T-helper 1 cell treated with Interleukin-12 subunit alpha and Interleukin-12 subunit beta and Interleukin-4 antibody, amounts not matched to agents 30 μg/mL and 1 μg/mL, for 36 hours (primary cell): ENCODE measurements at regions not wholly inside any gene's neighbourhood (a gene's known extent, or its start where the extent isn't known, plus 50 kb on each side); places are given as distances from the start of the nearest gene placed in this dataset.
"Not testable (repeated sequence)": the region's sequence is repeated elsewhere in the genome, so short reads cannot be mapped to it uniquely, and the experiment has no call there.

Experiments used
- H3K27ac Mint-ChIP-seq: one replicate; pipeline ENCODE4 v1.8.0; 2021; ENCODE audit warnings: mild to moderate bottlenecking, mixed read lengths
- H3K27me3 Mint-ChIP-seq: one replicate; pipeline ENCODE4 v1.8.0; 2021; ENCODE audit warnings: low read depth, mixed read lengths
- H3K36me3 Mint-ChIP-seq: one replicate; pipeline ENCODE4 v1.8.0; 2021; ENCODE audit warnings: low read depth, mixed read lengths
- H3K4me1 Mint-ChIP-seq: one replicate; pipeline ENCODE4 v1.8.0; 2021; ENCODE audit warnings: low read depth, mixed read lengths
- H3K4me3 Mint-ChIP-seq: one replicate; pipeline ENCODE4 v1.8.0; 2021; ENCODE audit warnings: mild to moderate bottlenecking, moderate library complexity, mixed read lengths
- H3K9me3 Mint-ChIP-seq: one replicate; pipeline ENCODE4 v1.8.0; 2021; ENCODE audit warnings: mixed read lengths

DNA sequence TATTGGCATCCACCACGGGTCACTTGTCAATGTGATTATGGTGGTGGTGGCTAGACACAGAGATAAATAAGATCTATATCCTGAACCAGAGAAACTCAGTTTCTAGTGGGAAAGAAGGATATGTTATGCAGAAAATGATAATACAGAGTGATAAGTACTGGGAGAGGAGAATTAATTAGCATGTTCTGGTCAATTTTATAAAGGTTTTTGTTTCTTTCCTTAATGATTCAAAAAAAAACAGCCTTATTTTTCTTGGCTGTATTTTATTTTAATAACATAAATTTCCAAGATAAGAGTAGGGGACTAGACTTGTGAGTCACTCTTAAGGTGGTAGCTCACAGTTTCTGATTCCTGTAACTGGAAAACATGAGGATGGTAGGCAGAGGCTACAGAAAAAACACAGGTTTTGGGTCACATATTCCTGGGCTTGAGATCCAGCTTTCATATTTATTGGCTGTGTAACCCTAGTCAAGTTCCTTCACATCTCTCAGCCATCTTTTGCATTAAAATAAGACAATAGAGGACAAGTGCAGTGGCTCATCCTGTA is 350.3 kb upstream of the RPS23 start:
- Mint-ChIP-seq H3K4me1 (no peaks in the 10 kb centered on the region), H3K9me3 (peaks cover 5% of the 10 kb centered on the region), H3K27ac (no peak overlapping the region), H3K36me3 (no peaks in the 10 kb centered on the region), H3K27me3 (no peaks in the 10 kb centered on the region), H3K4me3 (no peak overlapping the region)

DNA sequence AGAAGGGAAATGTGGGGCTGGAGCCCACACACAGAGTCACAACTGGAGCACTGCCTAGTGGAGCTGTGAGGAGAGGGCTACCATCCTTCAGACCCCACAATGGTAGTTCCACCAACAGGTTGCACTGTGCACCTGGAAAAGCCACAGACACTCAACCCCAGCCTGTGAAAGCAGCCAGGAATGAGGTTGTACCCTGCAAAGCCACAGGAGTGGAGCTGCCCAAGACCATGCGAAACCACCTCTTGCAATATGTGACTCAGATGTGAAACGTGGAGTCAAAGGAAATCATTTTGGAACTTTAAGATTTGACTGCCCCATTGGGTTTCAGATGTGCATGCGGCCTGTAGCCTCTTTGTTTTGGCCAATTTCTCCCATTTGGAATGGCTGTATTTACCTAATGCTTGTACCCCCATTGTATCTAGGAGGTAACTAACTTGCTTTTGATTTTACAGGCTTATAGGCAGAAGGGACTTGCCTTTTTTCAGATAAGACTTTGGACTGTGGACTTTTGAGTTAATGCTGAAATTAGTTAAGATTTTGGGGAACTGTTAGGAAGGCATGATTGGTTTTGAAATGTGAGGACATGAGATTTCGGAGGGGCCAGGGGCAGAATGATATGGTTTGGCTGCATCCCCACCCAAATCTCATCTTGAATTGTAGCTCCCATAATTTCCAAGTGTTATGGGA is 348.9 kb upstream of the RPS23 start:
- not testable (repeated sequence) for H3K9me3 Mint-ChIP-seq, H3K4me1 Mint-ChIP-seq, H3K36me3 Mint-ChIP-seq, H3K27me3 Mint-ChIP-seq, H3K4me3 Mint-ChIP-seq
- H3K27ac Mint-ChIP-seq, result peak overlapping the region; percentile 12

DNA sequence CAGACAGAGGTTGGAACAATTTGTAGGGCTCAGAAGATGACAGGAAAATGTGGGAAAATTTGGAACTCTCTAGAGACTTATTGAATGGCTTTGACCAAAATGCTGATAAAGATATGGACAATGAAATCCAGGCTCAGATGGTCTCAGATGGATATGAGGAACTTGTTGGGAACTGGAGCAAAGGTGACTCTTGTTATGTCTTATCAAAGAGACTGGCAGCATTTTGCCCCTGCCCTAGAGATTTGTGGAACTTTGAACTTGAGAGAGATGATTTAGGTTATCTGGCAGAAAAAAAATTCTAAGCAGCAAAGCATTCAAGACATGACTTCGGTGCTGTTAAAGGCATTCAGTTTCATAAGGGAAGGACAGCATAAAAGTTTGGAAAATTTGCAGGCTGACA is 347.9 kb upstream of the RPS23 start:
- H3K9me3 Mint-ChIP-seq, H3K27me3 Mint-ChIP-seq, H3K4me3 Mint-ChIP-seq, H3K36me3 Mint-ChIP-seq, H3K4me1 Mint-ChIP-seq, H3K27ac Mint-ChIP-seq: not testable (repeated sequence)

DNA sequence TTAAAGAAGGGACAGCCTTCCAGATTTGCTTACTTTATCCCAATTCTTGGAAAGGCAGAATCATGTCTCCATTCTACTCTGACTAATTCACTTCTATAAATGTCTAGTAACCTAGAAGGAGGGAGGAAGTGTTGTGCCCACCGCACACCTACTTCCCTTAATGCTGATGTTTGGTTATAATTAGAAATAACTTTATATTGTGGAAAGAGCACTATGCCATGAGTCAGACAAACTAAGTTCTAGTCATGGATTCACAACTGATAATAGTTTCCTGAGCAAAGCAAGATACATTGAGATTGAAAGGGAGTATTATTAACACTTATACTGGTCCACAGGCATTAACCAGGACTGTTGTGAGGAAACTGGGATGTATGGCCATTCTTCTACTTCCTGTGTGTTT is 345.9 kb upstream of the RPS23 start:
- H3K4me3 Mint-ChIP-seq, result no peak overlapping the region
- peaks cover 5% of the 10 kb centered on the region for H3K9me3 Mint-ChIP-seq
- H3K27ac Mint-ChIP-seq, result no peak overlapping the region
- H3K4me1 Mint-ChIP-seq, result peaks cover 10% of the 10 kb centered on the region
- peaks cover 4% of the 10 kb centered on the region for H3K27me3 Mint-ChIP-seq
- H3K36me3 Mint-ChIP-seq, result peaks cover under 1% of the 10 kb centered on the region

DNA sequence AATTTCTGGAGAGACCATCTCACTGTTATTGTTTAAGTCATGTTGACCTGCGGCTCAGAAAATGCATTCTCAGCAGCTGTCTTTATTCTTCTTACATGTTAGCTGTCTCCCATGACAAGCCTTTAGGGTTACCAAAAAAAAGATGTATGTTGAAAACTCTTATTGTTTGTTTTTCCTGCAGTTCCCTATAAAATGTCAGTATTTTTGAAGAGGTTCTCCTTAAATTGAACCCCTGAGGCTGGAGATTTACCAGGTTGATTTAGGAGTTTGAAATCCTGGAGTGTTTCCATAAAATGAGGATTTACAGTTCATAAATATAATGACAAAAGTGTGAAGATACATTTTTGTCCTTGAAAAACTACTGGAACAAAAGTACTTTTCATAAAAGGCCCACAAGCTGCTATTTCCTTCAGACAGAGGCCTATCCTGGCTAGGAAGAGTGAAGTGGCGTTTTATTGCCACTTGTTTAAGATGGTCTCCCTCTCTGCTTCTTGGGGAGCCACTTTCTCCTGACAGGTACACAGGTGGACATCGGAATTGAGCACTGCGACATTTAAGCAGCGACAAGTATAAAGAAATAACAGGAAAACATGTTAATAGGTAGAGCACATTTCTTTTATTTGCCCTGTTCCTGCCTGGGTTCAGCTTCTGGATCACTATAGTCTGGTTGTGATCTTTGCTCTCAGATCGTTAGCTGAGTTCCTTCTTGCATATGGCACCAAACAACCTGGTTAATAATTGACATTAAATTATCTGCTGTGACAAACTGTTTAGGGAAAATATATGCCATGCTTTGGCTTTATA is 344.8 kb upstream of the RPS23 start:
- Mint-ChIP-seq H3K9me3 (peaks cover 9% of the 10 kb centered on the region), H3K4me3 (no peak overlapping the region), H3K4me1 (peaks cover 10% of the 10 kb centered on the region), H3K27me3 (peaks cover 4% of the 10 kb centered on the region), H3K27ac (no peak overlapping the region), H3K36me3 (peaks cover 4% of the 10 kb centered on the region)

DNA sequence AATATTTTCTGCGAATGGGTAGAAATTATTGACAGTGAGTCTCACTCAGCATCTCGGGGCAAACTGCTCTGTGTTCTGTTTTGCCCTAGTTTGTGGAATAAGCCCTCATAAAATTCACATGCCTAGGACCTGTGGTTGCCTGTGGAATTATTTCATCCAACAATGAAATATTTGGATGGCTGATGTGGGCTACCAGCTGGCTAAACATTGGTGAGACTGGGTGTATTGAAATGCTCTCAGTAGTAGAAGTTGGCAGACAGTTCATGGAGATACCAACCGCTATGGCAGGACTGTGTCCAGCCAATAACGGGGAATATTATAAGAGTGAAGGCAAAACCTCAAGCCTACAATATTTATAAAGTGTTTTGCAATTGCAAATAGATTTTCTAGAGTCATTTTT is 344.1 kb upstream of the RPS23 start:
- H3K4me3 Mint-ChIP-seq, result no peak overlapping the region

DNA sequence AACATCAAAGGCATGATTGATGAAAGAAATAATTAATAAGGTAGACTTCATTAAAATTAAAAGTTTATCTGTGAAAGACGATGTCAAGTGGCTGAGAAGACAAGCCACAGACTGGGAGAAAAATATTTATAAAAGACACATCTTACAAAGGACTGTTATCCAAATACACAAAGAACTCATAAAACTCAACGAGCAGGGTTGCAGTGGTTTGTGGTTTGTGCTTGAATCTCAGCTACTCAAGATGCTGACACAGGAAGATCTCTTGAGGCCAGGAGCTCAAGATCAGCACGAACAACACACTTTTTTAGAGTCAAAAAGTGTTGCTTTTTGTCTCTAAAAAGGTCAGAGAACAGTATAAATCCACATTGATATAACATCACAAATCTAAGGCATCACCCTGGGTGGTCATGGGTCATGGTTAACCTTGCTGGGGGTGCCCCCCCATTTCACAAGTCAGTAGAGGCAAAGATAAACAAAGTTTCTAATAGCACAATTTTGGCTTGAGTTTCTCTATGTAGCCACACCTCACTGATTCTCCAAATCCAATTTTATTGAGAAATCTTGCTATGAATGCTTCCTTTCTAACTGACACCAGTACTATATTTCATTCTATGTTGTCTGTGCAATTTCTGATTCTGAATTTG is 342.9 kb upstream of the RPS23 start:
- H3K27ac Mint-ChIP-seq, result peak overlapping the region; percentile 71
- H3K9me3 Mint-ChIP-seq, result peaks cover 7% of the 10 kb centered on the region
- H3K4me1 Mint-ChIP-seq, result peaks cover 10% of the 10 kb centered on the region
- H3K4me3 Mint-ChIP-seq, result peak overlapping the region; percentile 43
- peaks cover 4% of the 10 kb centered on the region for H3K27me3 Mint-ChIP-seq
- H3K36me3 Mint-ChIP-seq, result peaks cover 4% of the 10 kb centered on the region

More for the DNA sequence above, 344.1 kb upstream of the RPS23 start:
- Mint-ChIP-seq H3K27me3 (peaks cover 4% of the 10 kb centered on the region), H3K4me1 (peaks cover 10% of the 10 kb centered on the region), H3K27ac (no peak overlapping the region), H3K36me3 (peaks cover 4% of the 10 kb centered on the region), H3K9me3 (peaks cover 9% of the 10 kb centered on the region)

DNA sequence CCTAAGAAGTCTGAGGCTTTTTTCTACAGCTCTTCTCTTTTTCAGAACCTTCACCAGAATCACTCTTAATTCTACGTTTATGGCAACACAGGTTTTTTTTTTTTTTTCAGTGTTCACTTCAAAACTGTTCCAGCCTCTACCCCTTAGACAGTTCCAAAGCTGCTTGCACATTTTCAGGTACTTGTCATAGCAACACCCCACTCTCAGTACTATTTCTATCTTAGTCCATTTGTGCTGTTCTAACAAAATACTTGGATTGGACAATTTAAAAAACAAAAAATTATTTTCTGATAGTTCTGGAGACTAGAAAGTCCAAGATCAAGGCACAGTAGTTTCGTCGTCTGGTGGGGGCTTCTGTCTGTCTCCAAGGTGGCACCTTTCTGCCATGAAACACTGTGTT is 340.9 kb upstream of the RPS23 start:
- Mint-ChIP-seq H3K36me3 (peaks cover 4% of the 10 kb centered on the region), H3K27me3 (peaks cover 4% of the 10 kb centered on the region), H3K27ac (no peak overlapping the region)

DNA sequence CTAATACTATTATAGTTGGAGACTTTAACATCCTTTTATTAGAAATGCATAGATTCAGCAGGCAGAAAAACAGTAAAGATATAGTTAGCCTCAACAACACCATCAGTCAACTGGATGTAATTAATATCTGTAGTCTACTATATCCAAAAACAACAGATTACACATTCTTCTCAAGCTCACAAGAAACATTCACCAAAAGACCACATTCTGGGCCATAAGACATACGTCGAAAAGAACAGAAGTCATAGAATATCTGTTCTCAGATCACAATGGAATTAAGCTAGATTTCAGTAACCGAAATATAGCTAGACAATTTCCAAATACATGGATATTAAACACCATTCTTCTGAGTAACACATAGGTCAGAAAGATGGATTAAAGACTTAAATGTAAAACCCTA is 336.6 kb upstream of the RPS23 start:
- Mint-ChIP-seq H3K27ac (no peak overlapping the region), H3K4me1 (no peaks in the 10 kb centered on the region), H3K9me3 (peaks cover 19% of the 10 kb centered on the region)

More for the DNA sequence above, 340.9 kb upstream of the RPS23 start:
- Mint-ChIP-seq H3K4me1 (peaks cover 10% of the 10 kb centered on the region), H3K9me3 (peaks cover 10% of the 10 kb centered on the region), H3K4me3 (no peak overlapping the region)

DNA sequence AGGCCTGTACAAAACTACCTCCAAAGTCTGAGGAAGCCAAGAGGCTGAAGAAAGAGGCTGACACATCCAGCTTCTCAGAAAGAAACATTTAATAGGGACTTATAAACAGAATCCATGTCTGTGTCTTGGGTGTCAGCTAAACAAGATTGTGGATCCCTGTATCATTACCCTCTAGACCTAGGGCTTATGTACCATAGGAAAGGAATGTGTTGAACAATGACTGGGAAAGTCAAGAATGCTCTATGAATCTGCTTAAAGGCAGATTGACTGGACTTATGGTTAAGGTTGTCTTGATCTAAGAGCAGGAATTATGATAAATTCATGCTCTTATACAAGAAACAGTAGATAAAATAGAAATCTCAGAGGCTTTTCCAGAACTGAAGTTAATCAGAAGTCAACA is 335.7 kb upstream of the RPS23 start:
- no peak overlapping the region for H3K4me3 Mint-ChIP-seq
- H3K27me3 Mint-ChIP-seq, result no peaks in the 10 kb centered on the region
- peaks cover 2% of the 10 kb centered on the region for H3K36me3 Mint-ChIP-seq
- no peaks in the 10 kb centered on the region for H3K4me1 Mint-ChIP-seq
- no peak overlapping the region for H3K27ac Mint-ChIP-seq
- H3K9me3 Mint-ChIP-seq, result peaks cover 18% of the 10 kb centered on the region

More for the DNA sequence above, 336.6 kb upstream of the RPS23 start:
- peaks cover 4% of the 10 kb centered on the region for H3K36me3 Mint-ChIP-seq
- peaks cover 4% of the 10 kb centered on the region for H3K27me3 Mint-ChIP-seq
- H3K4me3 Mint-ChIP-seq, result no peak overlapping the region

DNA sequence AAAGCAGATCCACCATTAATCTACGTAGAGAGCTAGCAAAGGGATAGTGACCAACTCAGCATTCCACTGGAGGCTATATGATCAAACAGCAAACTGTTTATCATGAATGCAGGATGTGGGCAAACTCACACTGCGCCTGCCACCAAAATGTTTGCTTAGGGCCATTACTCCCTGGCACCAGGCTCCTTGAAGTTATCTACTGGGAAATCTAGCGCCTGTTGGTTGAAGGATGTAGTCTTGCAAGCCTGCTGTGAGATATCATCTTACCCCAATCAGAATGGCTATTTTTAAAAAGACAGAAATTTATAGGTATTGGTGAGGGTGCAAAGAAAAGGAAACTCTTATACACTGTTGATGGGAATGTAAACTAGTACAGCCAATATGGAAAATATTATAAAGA is 332.5 kb upstream of the RPS23 start:
- Mint-ChIP-seq H3K4me1 (peaks cover 5% of the 10 kb centered on the region), H3K36me3 (no peaks in the 10 kb centered on the region), H3K27me3 (peaks cover 12% of the 10 kb centered on the region), H3K4me3 (no peak overlapping the region), H3K27ac (no peak overlapping the region), H3K9me3 (peaks cover 15% of the 10 kb centered on the region)

DNA sequence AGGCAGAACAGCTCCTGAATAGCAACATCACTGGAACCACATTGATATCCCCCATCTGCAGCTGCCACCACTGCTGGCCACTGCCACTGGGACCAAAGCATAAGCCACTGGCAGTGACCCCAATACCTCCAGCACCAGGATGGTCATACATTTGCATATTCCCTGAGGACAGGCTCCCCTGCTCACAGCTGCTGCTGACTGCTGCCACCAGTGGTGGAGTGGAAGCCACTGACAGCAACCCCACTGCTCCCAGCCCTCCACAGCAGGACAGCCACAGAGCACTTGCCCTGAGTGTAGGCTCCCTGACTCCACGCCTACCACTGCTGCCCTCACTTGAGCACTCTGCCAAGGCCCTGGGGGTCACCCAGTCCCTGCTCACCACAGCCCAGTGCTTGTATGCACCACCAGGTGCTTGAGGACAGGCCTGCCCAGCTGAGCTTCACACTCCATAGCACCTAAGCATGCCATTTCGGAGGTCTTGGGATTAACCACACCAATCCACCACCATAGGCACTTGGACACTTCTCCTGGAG is 327.4 kb upstream of the RPS23 start:
- H3K9me3 Mint-ChIP-seq, result peaks cover 3% of the 10 kb centered on the region
- peaks cover 5% of the 10 kb centered on the region for H3K4me1 Mint-ChIP-seq
- H3K27me3 Mint-ChIP-seq, result peaks cover 23% of the 10 kb centered on the region
- H3K36me3 Mint-ChIP-seq, result no peaks in the 10 kb centered on the region
- H3K4me3 Mint-ChIP-seq, result no peak overlapping the region
- H3K27ac Mint-ChIP-seq, result no peak overlapping the region

DNA sequence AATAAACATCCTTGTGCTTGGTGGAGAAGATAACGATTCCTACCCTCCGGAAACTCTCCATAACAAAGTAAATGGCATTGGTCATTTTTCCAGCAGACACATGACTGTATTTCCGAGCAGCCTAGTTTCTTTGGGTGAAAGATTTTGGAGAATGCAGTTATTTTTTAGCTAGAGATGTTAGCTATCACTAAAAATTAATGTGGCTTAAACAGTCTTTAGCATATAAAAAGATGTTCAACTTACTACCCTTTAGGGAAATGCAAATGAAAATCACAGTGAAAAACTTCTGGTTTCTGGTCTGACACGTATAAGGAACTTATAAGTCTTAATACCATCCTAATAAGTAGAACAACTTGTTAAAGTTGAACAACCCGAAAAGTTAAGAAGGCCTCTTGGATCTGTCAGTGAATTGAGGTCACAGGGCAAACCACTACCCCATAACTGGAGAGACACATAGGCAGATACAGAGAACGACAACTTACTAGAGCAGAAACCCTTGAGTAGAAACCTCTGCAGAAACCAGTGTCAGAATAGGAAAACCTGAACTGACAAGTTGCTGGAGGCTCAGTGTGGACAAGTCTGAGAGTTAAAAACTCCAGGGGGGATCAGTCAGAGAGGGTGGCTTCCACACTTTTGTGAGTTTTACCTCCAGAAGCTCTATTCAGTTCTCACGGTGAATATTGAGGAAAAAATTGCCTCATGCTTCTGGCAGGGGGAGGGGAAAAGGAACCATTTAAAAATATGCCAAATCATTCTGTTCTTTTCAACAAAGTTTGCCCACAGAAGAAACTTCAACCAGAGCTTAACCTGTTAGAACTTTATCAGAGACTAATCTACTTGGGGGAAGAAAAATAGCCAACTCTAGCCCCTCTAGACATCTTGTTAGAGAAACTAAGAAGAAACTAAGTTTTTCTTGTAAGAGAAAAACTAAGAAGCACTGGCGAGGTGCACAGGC is 325.2 kb upstream of the RPS23 start:
- Mint-ChIP-seq H3K36me3 (no peaks in the 10 kb centered on the region), H3K9me3 (no peaks in the 10 kb centered on the region), H3K4me1 (peaks cover 5% of the 10 kb centered on the region), H3K27me3 (peaks cover 28% of the 10 kb centered on the region), H3K27ac (no peak overlapping the region), H3K4me3 (no peak overlapping the region)

DNA sequence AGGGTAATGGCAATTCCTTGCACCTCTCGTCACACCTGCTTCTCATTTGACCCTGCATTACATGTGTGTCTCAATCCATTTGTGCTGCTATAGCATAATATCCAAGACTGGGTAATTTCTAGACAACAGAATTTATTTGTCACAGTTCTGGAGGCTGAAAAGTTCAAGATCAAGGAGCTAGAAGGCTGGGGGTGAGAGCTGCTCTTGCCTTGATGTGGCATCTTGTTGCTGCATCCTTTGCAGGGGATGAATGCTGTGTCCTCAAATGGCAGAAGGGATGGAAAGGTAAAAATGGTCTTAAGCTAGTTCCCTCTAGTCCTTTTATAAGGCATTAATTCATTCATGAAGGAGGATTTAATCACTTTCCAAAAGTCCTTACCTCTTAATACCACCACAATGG is 323.7 kb upstream of the RPS23 start:
- H3K36me3 Mint-ChIP-seq, result no peaks in the 10 kb centered on the region
- no peaks in the 10 kb centered on the region for H3K4me1 Mint-ChIP-seq
- no peak overlapping the region for H3K27ac Mint-ChIP-seq
- H3K4me3 Mint-ChIP-seq, result no peak overlapping the region
- no peaks in the 10 kb centered on the region for H3K9me3 Mint-ChIP-seq
- H3K27me3 Mint-ChIP-seq, result peaks cover 25% of the 10 kb centered on the region
